ENCODE measurements at regions not wholly inside any gene's neighbourhood (a gene's known extent, or its start where the extent isn't known, plus 50 kb on each side); places are given as distances from the start of the nearest gene placed in this dataset.

DNA sequence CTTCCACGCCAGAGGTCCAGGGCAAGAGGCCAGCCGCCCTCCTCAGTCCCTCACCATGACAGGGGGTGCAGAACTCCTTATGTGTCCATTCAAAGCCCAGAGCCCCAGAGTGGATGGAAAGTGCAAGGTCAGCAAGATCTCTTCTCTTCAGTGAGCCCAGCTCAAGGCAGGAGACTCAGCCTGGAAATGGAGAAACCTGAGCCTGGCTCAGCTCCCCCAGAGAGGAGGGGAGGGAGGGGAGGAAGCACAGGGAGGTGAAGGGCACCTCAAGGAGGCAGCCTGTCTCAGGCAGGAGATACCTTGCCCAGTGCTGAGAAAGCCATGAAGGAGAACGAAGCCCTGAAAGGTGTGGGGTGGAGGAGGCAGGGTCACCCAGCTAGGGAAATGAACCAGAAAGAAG, 121.8 kb upstream of the PJA1 start:
- DNase-seq (no peak), ATAC-seq (ENCODE audit: insufficient read depth, low FRiP score) (no peak)
- peaks cover 0 to 41% (median 4%) of the 10 kb centered on the region in 5 donors for H3K4me1 ChIP-seq (ENCODE audit: control insufficient read depth in 5 of 5, insufficient read depth in 5 of 5, low read length in 5 of 5)
- no peaks in the 10 kb centered on the region for H3K36me3 ChIP-seq (ENCODE audit: control insufficient read depth in 4 of 4, insufficient read depth in 4 of 4, low read length in 4 of 4)
- 89 to 100% methylated on average over 2 to 3 of the region's 3 CpGs for whole genome bisulfite sequencing, 2 donors
- no peak overlapping the region for H3K27ac ChIP-seq (ENCODE audit: low read depth in 1 of 2, low read length in 1 of 2)
- peaks cover 0 to 4% (median 4%) of the 10 kb centered on the region in 3 donors for H3K27me3 ChIP-seq (ENCODE audit: control insufficient read depth in 3 of 3, insufficient read depth in 3 of 3, low read length in 2 of 3)
- no peaks in the 10 kb centered on the region for H3K9me3 ChIP-seq (ENCODE audit: control insufficient read depth in 4 of 4, insufficient read depth in 3 of 4, low read length in 3 of 4)
- H3K9ac ChIP-seq (ENCODE audit: insufficient read depth in 1 of 2, low read length in 2 of 2), result no peak overlapping the region
- no peak for TF ChIP-seq CTCF (IDR thresholded peaks at IDR 0.05; ENCODE audit: control extremely low read depth, extremely low read depth)
- H3K4me3 ChIP-seq, result no peak overlapping the region

DNA sequence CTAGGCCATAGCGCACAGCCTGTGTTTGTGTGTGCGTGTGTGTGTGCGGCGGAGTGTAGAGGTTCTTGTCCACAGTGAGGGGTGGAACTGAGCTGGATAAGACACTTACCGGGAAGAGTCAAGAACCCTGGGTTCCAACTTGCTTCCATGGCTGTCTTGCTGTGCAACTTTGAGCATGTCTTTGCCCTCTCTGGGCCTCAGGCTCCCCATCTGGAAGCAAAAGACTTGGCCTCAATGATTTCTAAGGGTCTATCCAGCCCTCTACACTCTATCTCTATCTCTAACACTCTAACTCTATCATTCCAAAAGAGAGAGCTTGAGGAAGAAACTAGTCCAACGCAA, 121.3 kb upstream of the PJA1 start:
- H3K9ac ChIP-seq (ENCODE audit: insufficient read depth in 1 of 2, low read length in 2 of 2), result no peak overlapping the region
- DNase-seq (no peak), ATAC-seq (ENCODE audit: insufficient read depth, low FRiP score) (no peak)
- no peak overlapping the region for H3K4me3 ChIP-seq
- H3K27me3 ChIP-seq (ENCODE audit: control insufficient read depth in 3 of 3, insufficient read depth in 3 of 3, low read length in 2 of 3), result peaks cover 0 to 4% (median 4%) of the 10 kb centered on the region in 3 donors
- H3K4me1 ChIP-seq (ENCODE audit: control insufficient read depth in 5 of 5, insufficient read depth in 5 of 5, low read length in 5 of 5), result peaks cover 0 to 46% (median 4%) of the 10 kb centered on the region in 5 donors
- no peaks in the 10 kb centered on the region for H3K36me3 ChIP-seq (ENCODE audit: control insufficient read depth in 4 of 4, insufficient read depth in 4 of 4, low read length in 4 of 4)
- 81 to 91% methylated on average over 6 of the region's 6 CpGs for WGBS, 2 donors
- H3K27ac ChIP-seq (ENCODE audit: low read depth in 1 of 2, low read length in 1 of 2), result no peak overlapping the region
- TF ChIP-seq CTCF (IDR thresholded peaks at IDR 0.05; ENCODE audit: control extremely low read depth, extremely low read depth), result no peak
- H3K9me3 ChIP-seq (ENCODE audit: control insufficient read depth in 4 of 4, insufficient read depth in 3 of 4, low read length in 3 of 4), result no peaks in the 10 kb centered on the region

GRCh38 chrX:69285881-69286564, 120.8 kb upstream of the PJA1 start:
- DNase-seq (peak; percentile 90 to 94 (median 90)), ATAC-seq (ENCODE audit: insufficient read depth, low FRiP score) (no peak)
- Histone ChIP-seq H3K27ac (ENCODE audit: low read depth in 1 of 2, low read length in 1 of 2) (no peak overlapping the region), H3K4me3 (no peak overlapping the region), H3K4me1 (ENCODE audit: control insufficient read depth in 5 of 5, insufficient read depth in 5 of 5, low read length in 5 of 5) (peaks cover 0 to 52% (median 8%) of the 10 kb centered on the region in 5 donors), H3K9ac (ENCODE audit: insufficient read depth in 1 of 2, low read length in 2 of 2) (no peak overlapping the region), H3K27me3 (ENCODE audit: control insufficient read depth in 3 of 3, insufficient read depth in 3 of 3, low read length in 2 of 3) (peaks cover 0 to 5% (median 4%) of the 10 kb centered on the region in 3 donors), H3K36me3 (ENCODE audit: control insufficient read depth in 4 of 4, insufficient read depth in 4 of 4, low read length in 4 of 4) (no peaks in the 10 kb centered on the region), H3K9me3 (ENCODE audit: control insufficient read depth in 4 of 4, insufficient read depth in 3 of 4, low read length in 3 of 4) (no peaks in the 10 kb centered on the region)
- WGBS, 2 donors, result 11% methylated on average over 15 to 31 of the region's 31 CpGs
- TF ChIP-seq CTCF (IDR thresholded peaks at IDR 0.05; ENCODE audit: control extremely low read depth, extremely low read depth), result peak; percentile 56

Measured in lung (tissue), 11 donors.